IMR-90 (cell line): ENCODE measurements at regions not wholly inside any gene's neighbourhood (a gene's known extent, or its start where the extent isn't known, plus 50 kb on each side); places are given as distances from the start of the nearest gene placed in this dataset.

Source experiments
- ATAC-seq: fragments of 200-7000 bp; cut with Tn5 transposase; 2 replicates; pipeline ENCODE4 v1.9.1; 2020; ENCODE audit warnings: low read depth, mild to moderate bottlenecking, moderate library complexity
- BruUV-seq: library from RNA; stranded (reverse); fragments of 400-500 nt; replicated peaks from 2 replicates; lab custom pipeline; 2021; lab: Mats Ljungman, UMichigan
- CTCF ChIA-PET: fragments of 300-600 bp; formaldehyde crosslinking; extraction: SDS; loops from one replicate; lab custom pipeline; 2021; ENCODE audit warnings: antibody characterized with exemption; lab: Yijun Ruan, JAX
- POLR2A ChIA-PET: fragments of 300-600 bp; sonication (Branson Sonifier 250); formaldehyde crosslinking; loops from one replicate; lab custom pipeline; 2022; ENCODE audit warnings: antibody characterized with exemption; ENCODE audit not compliant: unreplicated experiment; lab: Charles Lee
- DNase-seq: peaks from one replicate; pipeline ENCODE4 v3.0.0; 2013
- H2AFZ ChIP-seq: replicated peaks from 2 replicates; pipeline ENCODE3; 2013; ENCODE audit warnings: low read length, mild to moderate bottlenecking; ENCODE audit not compliant: poor library complexity
- H2AK5ac ChIP-seq: 2 replicates; pipeline ENCODE4 v1.6.1; 2013; ENCODE audit warnings: low read depth, low read length, inconsistent platforms
- H2AK9ac ChIP-seq: replicated peaks from 2 replicates; pipeline ENCODE3; 2013; ENCODE audit warnings: mild to moderate bottlenecking, low read depth, low read length, moderate library complexity; ENCODE audit not compliant: poor library complexity
- H2BK120ac ChIP-seq: 2 replicates; pipeline ENCODE4 v1.6.1; 2013; ENCODE audit warnings: low read depth, low read length, inconsistent platforms
- H2BK15ac ChIP-seq: 3 replicates; pipeline ENCODE4 v1.6.1; 2013; ENCODE audit warnings: low read depth, low read length, inconsistent platforms
- H2BK20ac ChIP-seq: 2 replicates; pipeline ENCODE4 v1.6.1; 2013; ENCODE audit warnings: low read depth, mild to moderate bottlenecking, inconsistent platforms, low read length, moderate library complexity
- H2BK5ac ChIP-seq: 2 replicates; pipeline ENCODE4 v1.6.1; 2013; ENCODE audit warnings: mild to moderate bottlenecking, low read depth, low read length, inconsistent platforms; ENCODE audit not compliant: poor library complexity, severe bottlenecking
- H3K14ac ChIP-seq: replicated peaks from 2 replicates; pipeline ENCODE4 v1.6.1; 2013; ENCODE audit warnings: low read depth, low read length, inconsistent platforms
- H3K18ac ChIP-seq: 2 replicates; pipeline ENCODE4 v1.6.1; 2013; ENCODE audit warnings: low read depth, low read length, control low read depth
- H3K23ac ChIP-seq: 2 replicates; pipeline ENCODE4 v1.6.1; 2013; ENCODE audit warnings: low read depth, low read length, inconsistent platforms
- H3K27ac ChIP-seq: 2 replicates; pipeline ENCODE4 v1.5.1; 2013; ENCODE audit warnings: mild to moderate bottlenecking, control low read depth, low read length; ENCODE audit not compliant: insufficient read depth
- H3K27me3 ChIP-seq: 2 replicates; pipeline ENCODE4 v1.6.1; 2013; ENCODE audit warnings: low read length; ENCODE audit not compliant: control insufficient read depth, insufficient read depth
- H3K36me3 ChIP-seq: 2 replicates; pipeline ENCODE4 v1.6.1; 2013; ENCODE audit warnings: low read length, mixed read lengths; ENCODE audit not compliant: control insufficient read depth, insufficient read depth
- H3K4ac ChIP-seq: 2 replicates; pipeline ENCODE4 v1.6.1; 2013; ENCODE audit warnings: low read depth, low read length, inconsistent platforms
- H3K4me1 ChIP-seq: 2 replicates; pipeline ENCODE4 v1.6.1; 2013; ENCODE audit warnings: low read length, mixed read lengths; ENCODE audit not compliant: control insufficient read depth, insufficient read depth
- H3K4me2 ChIP-seq: 2 replicates; pipeline ENCODE4 v1.6.1; 2013; ENCODE audit warnings: low read depth, mild to moderate bottlenecking, control low read depth, low read length, moderate library complexity
- H3K4me3 ChIP-seq: 2 replicates; pipeline ENCODE4 v1.5.1; 2013; ENCODE audit warnings: low read depth, mild to moderate bottlenecking, control low read depth, low read length, moderate library complexity; ENCODE audit not compliant: insufficient read depth
- H3K56ac ChIP-seq: 2 replicates; pipeline ENCODE4 v1.6.1; 2013; ENCODE audit warnings: low read length, inconsistent platforms; ENCODE audit not compliant: insufficient read depth; ENCODE audit errors: extremely low read depth
- H3K79me1 ChIP-seq, 2 experiments: 2 replicates each; pipeline ENCODE4 v1.6.1; 2013; ENCODE audit warnings: low read length in 2 of 2, inconsistent platforms in 1 of 2, low read depth in 1 of 2
- H3K9ac ChIP-seq: 2 replicates; pipeline ENCODE4 v1.6.1; 2013; ENCODE audit warnings: low read depth, low read length, control low read depth
- H3K9me1 ChIP-seq: 2 replicates; pipeline ENCODE4 v1.6.1; 2013; ENCODE audit warnings: low read length, inconsistent platforms; ENCODE audit not compliant: insufficient read depth
- H3K9me3 ChIP-seq: 2 replicates; pipeline ENCODE4 v1.6.1; 2013; ENCODE audit warnings: low read length; ENCODE audit not compliant: control insufficient read depth, insufficient read depth
- H4K20me1 ChIP-seq: 2 replicates; pipeline ENCODE4 v1.6.1; 2013; ENCODE audit warnings: low read length, inconsistent platforms; ENCODE audit not compliant: insufficient read depth
- H4K5ac ChIP-seq: 2 replicates; pipeline ENCODE4 v1.6.1; 2013; ENCODE audit warnings: mild to moderate bottlenecking, low read depth, low read length, control low read depth
- H4K8ac ChIP-seq, 2 experiments: 2 replicates each; pipeline ENCODE4 v1.6.1; 2013; ENCODE audit warnings: low read depth in 2 of 2, low read length in 2 of 2, control low read depth in 1 of 2, inconsistent platforms in 1 of 2
- H4K91ac ChIP-seq: 2 replicates; pipeline ENCODE4 v1.6.1; 2013; ENCODE audit warnings: low read depth, low read length, inconsistent platforms; ENCODE audit not compliant: insufficient read depth
- FOS ChIP-seq: fragments of 150-350 bp; IDR thresholded peaks from 2 replicates; pipeline ENCODE4 v1.6.1; 2016; ENCODE audit warnings: low read depth, low read length
- MXI1 ChIP-seq: IDR thresholded peaks from 2 replicates; pipeline ENCODE4 v1.6.1; 2012; ENCODE audit warnings: low read depth, mild to moderate bottlenecking, low read length, moderate library complexity, borderline replicate concordance
- NFE2L2 ChIP-seq: fragments of 150-350 bp; IDR thresholded peaks from 2 replicates; pipeline ENCODE4 v1.6.1; 2016; ENCODE audit warnings: low read depth, mild to moderate bottlenecking, low read length
- POLR2A ChIP-seq: IDR thresholded peaks from 2 replicates; pipeline ENCODE4 v1.6.1; 2012; ENCODE audit warnings: mild to moderate bottlenecking, low read depth, low read length
- RAD21 ChIP-seq: IDR thresholded peaks from 2 replicates; pipeline ENCODE4 v1.6.1; 2012; ENCODE audit warnings: low read length, improper control_type of control experiment
- RFX5 ChIP-seq: IDR thresholded peaks from 2 replicates; pipeline ENCODE4 v1.8.0; 2012; ENCODE audit warnings: low read depth, mild to moderate bottlenecking, low read length, moderate library complexity
- SMC3 ChIP-seq: fragments of 150-350 bp; IDR thresholded peaks from 2 replicates; pipeline ENCODE4 v1.6.1; 2016; ENCODE audit warnings: low read depth, mild to moderate bottlenecking, antibody characterized with exemption, low read length, moderate library complexity
- WGBS, 2 experiments: methylation state at CpG; one replicate each; pipeline versions ENCODE4 v1.1.5 to v1.1.7; 2013; ENCODE audit warnings: missing lambda C conversion rate in 2 of 2; ENCODE audit not compliant: insufficient read length in 1 of 2; ENCODE audit errors: extremely low coverage in 2 of 2; 5-methylcytosine and 5-hydroxymethylcytosine counted together
- dilution Hi-C: fragments of 300-500 bp; cut with HindIII; formaldehyde crosslinking; loops from one replicate; pipeline ENCODE4 v1.14.3; 2018; ENCODE audit warnings: low sequenced_read_pairs; ENCODE audit not compliant: unreplicated experiment
- in situ Hi-C: fragments of 300-500 bp; cut with MboI; formaldehyde crosslinking; loops from 3 replicates; pipeline ENCODE4 v1.14.3; 2019; ENCODE audit warnings: low sequenced_read_pairs, inconsistent platforms, mixed read lengths
- intact Hi-C: fragments of 100-400 bp; cut with micrococcal nuclease; formaldehyde crosslinking; loops from 2 replicates; pipeline ENCODE4 v1.10.0; 2022

- Histone ChIP-seq H3K23ac (no peak overlapping the region), H4K5ac (no peak overlapping the region), H3K9ac (no peak overlapping the region), H3K18ac (no peak overlapping the region), H3K36me3 (no peaks in the 10 kb centered on the region), H2BK5ac (no peak overlapping the region), H3K9me1 (no peaks in the 10 kb centered on the region), H3K79me1 (no peaks in the 10 kb centered on the region; a peak in 1 of 4 replicates), H2AK9ac (no peak overlapping the region), H2BK120ac (no peak overlapping the region), H3K4ac (no peak overlapping the region), H3K56ac (no peak overlapping the region), H2AK5ac (no peak overlapping the region), H3K9me3 (peaks cover 7% of the 10 kb centered on the region; the same call in 1 of the 2 replicates), H2BK15ac (no peak overlapping the region), H4K91ac (no peak overlapping the region), H3K4me2 (no peak overlapping the region), H3K27me3 (no peaks in the 10 kb centered on the region), H2BK20ac (no peak overlapping the region), H4K8ac (no peak overlapping the region), H3K27ac (no peak overlapping the region), H3K4me1 (no peaks in the 10 kb centered on the region), H3K4me3 (no peak overlapping the region), H3K14ac (no peak overlapping the region), H2AFZ (no peak overlapping the region), H4K20me1 (no peaks in the 10 kb centered on the region)
- no CpG with 5 or more reads among the region's 3 CpGs for WGBS, 2 experiments
- ChIA-PET POLR2A (no interaction called here), CTCF (interaction anchor here (0.5 to 0.6 kb wide), 2 partner anchors 239 to 306 kb away, joined by 3 to 4 read pairs; no protein-coding TSS in a partner anchor)
- no peak for DNase-seq
- intact Hi-C loops (no loop called here), dilution Hi-C loops (no loop called here), in situ Hi-C loops (no loop called here)
- no TSS peak for BruUV-seq
- no peak for ATAC-seq
- no peak for TF ChIP-seq FOS
- TF ChIP-seq POLR2A = no peak
- no peak for TF ChIP-seq RFX5
- TF ChIP-seq RAD21 = no peak
- TF ChIP-seq MXI1 = no peak
- TF ChIP-seq SMC3 = no peak
- no peak for TF ChIP-seq NFE2L2
Observed at GRCh38 chr3:74393426-74393825, 221.0 kb downstream of the CNTN3 start.
